ENCODE measurements at regions not wholly inside any gene's neighbourhood (a gene's known extent, or its start where the extent isn't known, plus 50 kb on each side); places are given as distances from the start of the nearest gene placed in this dataset.
"Not testable (repeated sequence)": the region's sequence is repeated elsewhere in the genome, so short reads cannot be mapped to it uniquely, and the experiment has no call there.

GRCh38 chrX:65331371-65331770 lies 203.2 kb downstream of the LAS1L start:
- intact Hi-C loops (cut with DNase I): no loop called here
- 46 to 88% (median 68%) methylated on average over 1 of the region's 1 CpG for WGBS, 3 donors
- no peaks in the 10 kb centered on the region for H3K9me3 ChIP-seq

GRCh38 chrX:65300104-65300809 lies 234.3 kb downstream of the LAS1L start:
- ATAC-seq (no peak), DNase-seq (no peak)
- Histone ChIP-seq H3K9me3 (peaks cover 26% of the 10 kb centered on the region), H3K27ac (no peak overlapping the region), H3K27me3 (ENCODE audit: insufficient read depth in 3 of 3, low read length in 2 of 3) (no peaks in the 10 kb centered on the region), H3K36me3 (ENCODE audit: insufficient read depth in 1 of 2, low read depth in 1 of 2) (no peaks in the 10 kb centered on the region), H3K4me3 (no peak overlapping the region), H3K4me1 (no peaks in the 10 kb centered on the region)
- no peak for TF ChIP-seq CTCF (IDR thresholded peaks at IDR 0.05)
- intact Hi-C loops (cut with DNase I): no loop called here
- 28 to 34% (median 31%) methylated on average over 7 of the region's 7 CpGs for WGBS, 3 donors

More at GRCh38 chrX:65331371-65331770, 203.2 kb downstream of the LAS1L start:
- no peak overlapping the region for H3K27ac ChIP-seq
- no peaks in the 10 kb centered on the region for H3K36me3 ChIP-seq (ENCODE audit: insufficient read depth in 1 of 2, low read depth in 1 of 2)
- no peaks in the 10 kb centered on the region for H3K4me1 ChIP-seq
- no peak for TF ChIP-seq CTCF (IDR thresholded peaks at IDR 0.05)
- DNase-seq (no peak), ATAC-seq (no peak)
- H3K4me3 ChIP-seq: no peak overlapping the region
- H3K27me3 ChIP-seq (ENCODE audit: insufficient read depth in 3 of 3, low read length in 2 of 3): peaks cover 0 to 7% (median 0%) of the 10 kb centered on the region in 3 donors

GRCh38 chrX:65282905-65283304 lies 251.7 kb downstream of the LAS1L start:
- 87 to 96% (median 94%) methylated on average over 8 of the region's 8 CpGs for WGBS, 3 donors
- H3K4me1 ChIP-seq; H3K4me3 ChIP-seq; DNase-seq; H3K27ac ChIP-seq; H3K27me3 ChIP-seq (ENCODE audit: insufficient read depth in 3 of 3, low read length in 2 of 3); H3K9me3 ChIP-seq; intact Hi-C loops (cut with DNase I); ATAC-seq; H3K36me3 ChIP-seq (ENCODE audit: insufficient read depth in 1 of 2, low read depth in 1 of 2): not testable (repeated sequence)

GRCh38 chrX:65273152-65273551 lies 261.4 kb downstream of the LAS1L start:
- DNase-seq: no peak
- H3K4me3 ChIP-seq: no peak overlapping the region
- peaks cover 41% of the 10 kb centered on the region for H3K9me3 ChIP-seq
- no peak for ATAC-seq
- intact Hi-C loops (cut with DNase I): no loop called here
- H3K27me3 ChIP-seq (ENCODE audit: insufficient read depth in 3 of 3, low read length in 2 of 3): no peaks in the 10 kb centered on the region
- no peaks in the 10 kb centered on the region for H3K36me3 ChIP-seq (ENCODE audit: insufficient read depth in 1 of 2, low read depth in 1 of 2)
- no peak overlapping the region for H3K27ac ChIP-seq
- TF ChIP-seq CTCF (IDR thresholded peaks at IDR 0.05): no peak
- H3K4me1 ChIP-seq: no peaks in the 10 kb centered on the region

GRCh38 chrX:65266482-65266881 lies 268.1 kb downstream of the LAS1L start:
- H3K27me3 ChIP-seq (ENCODE audit: insufficient read depth in 3 of 3, low read length in 2 of 3): no peaks in the 10 kb centered on the region
- DNase-seq (no peak), ATAC-seq (no peak)
- 72 to 88% (median 82%) methylated on average over 2 of the region's 2 CpGs for WGBS, 3 donors
- H3K36me3 ChIP-seq (ENCODE audit: insufficient read depth in 1 of 2, low read depth in 1 of 2): no peaks in the 10 kb centered on the region
- H3K4me1 ChIP-seq: no peaks in the 10 kb centered on the region
- intact Hi-C loops (cut with DNase I): no loop called here
- H3K27ac ChIP-seq: no peak overlapping the region
- no peak overlapping the region for H3K4me3 ChIP-seq
- peaks cover 20% of the 10 kb centered on the region for H3K9me3 ChIP-seq
- no peak for TF ChIP-seq CTCF (IDR thresholded peaks at IDR 0.05)
